ENCODE measurements at regions not wholly inside any gene's neighbourhood (a gene's known extent, or its start where the extent isn't known, plus 50 kb on each side); places are given as distances from the start of the nearest gene placed in this dataset.

DNA sequence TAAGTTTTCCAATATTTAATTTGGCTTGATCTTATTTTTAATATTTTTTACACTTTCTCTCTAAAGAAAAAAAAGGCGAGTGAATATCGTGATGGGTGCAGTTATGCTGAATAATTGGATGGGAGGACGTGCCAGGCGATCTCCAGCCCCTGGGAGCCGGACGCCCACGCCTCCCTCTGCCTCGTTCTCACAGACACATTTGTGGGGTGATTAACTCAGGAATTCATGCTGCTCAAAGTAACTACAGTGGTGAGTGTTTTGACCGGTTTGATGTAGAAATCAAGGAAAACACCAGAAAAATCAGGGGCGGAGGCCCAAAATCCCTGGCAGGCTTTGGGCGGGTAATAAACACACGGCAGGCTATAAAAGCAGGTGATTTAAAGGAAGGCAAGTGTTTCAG is 736.8 kb upstream of the SALL3 start:
- TF ChIP-seq CTCF (IDR thresholded peaks at IDR 0.05; ENCODE audit: low read depth, low read length), result no peak
- TF ChIP-seq POLR2A (IDR thresholded peaks at IDR 0.05; ENCODE audit: extremely low read depth, insufficient read length), result no peak
